Panc1 (cell line): ENCODE measurements at regions not wholly inside any gene's neighbourhood (a gene's known extent, or its start where the extent isn't known, plus 50 kb on each side); places are given as distances from the start of the nearest gene placed in this dataset.

Source experiments
- ATAC-seq: fragments of 200-7000 bp; cut with Tn5 transposase; 2 replicates; pipeline ENCODE4 v1.9.1; 2020; ENCODE audit warnings: mild to moderate bottlenecking, moderate library complexity
- BruUV-seq: library from RNA; stranded (reverse); fragments of 400-500 nt; replicated peaks from 2 replicates; lab custom pipeline; 2021; lab: Mats Ljungman, UMichigan
- CTCF ChIA-PET: fragments of 300-600 bp; sonication (Branson Sonifier 250); formaldehyde crosslinking; loops from one replicate; lab custom pipeline; 2022; ENCODE audit warnings: antibody characterized with exemption; lab: Charles Lee
- POLR2A ChIA-PET: fragments of 300-600 bp; sonication (Branson Sonifier 250); formaldehyde crosslinking; loops from one replicate; lab custom pipeline; 2022; ENCODE audit warnings: antibody characterized with exemption; lab: Charles Lee
- DNase-seq: peaks from one replicate; pipeline ENCODE4 v3.0.0-alpha.2; 2010; ENCODE audit warnings: low read depth, low spot score
- H3K27ac ChIP-seq: 2 replicates; pipeline ENCODE4 v1.5.1; 2011; ENCODE audit warnings: mild to moderate bottlenecking, low read length, inconsistent platforms
- H3K27me3 ChIP-seq: fragments of 200-500 bp; sonication (Bioruptor generic); 2 replicates; pipeline ENCODE4 v1.6.0; 2014; ENCODE audit warnings: low read length, inconsistent platforms; ENCODE audit not compliant: control insufficient read depth, insufficient read depth
- H3K36me3 ChIP-seq: fragments of 200-500 bp; sonication (Bioruptor generic); 2 replicates; pipeline ENCODE4 v1.5.1; 2014; ENCODE audit warnings: inconsistent platforms, mild to moderate bottlenecking, low read length, moderate library complexity; ENCODE audit not compliant: control insufficient read depth, insufficient read depth
- H3K4me1 ChIP-seq: 2 replicates; pipeline ENCODE4 v1.5.1; 2011; ENCODE audit warnings: inconsistent platforms, mild to moderate bottlenecking, low read length, moderate library complexity; ENCODE audit not compliant: control insufficient read depth, insufficient read depth
- H3K4me3 ChIP-seq, 2 experiments: 2 replicates each; pipeline ENCODE4 v1.5.1; 2011 to 2012; ENCODE audit warnings: low read depth in 2 of 2, low read length in 2 of 2, mild to moderate bottlenecking in 2 of 2, inconsistent platforms in 1 of 2, moderate library complexity in 1 of 2
- H3K9me3 ChIP-seq: fragments of 200-500 bp; sonication (Bioruptor generic); 2 replicates; pipeline ENCODE4 v1.5.1; 2014; ENCODE audit warnings: low read depth, mild to moderate bottlenecking, inconsistent platforms, low read length, moderate library complexity; ENCODE audit not compliant: control insufficient read depth, insufficient read depth
- CTCF ChIP-seq: fragments of 450-650 bp; IDR thresholded peaks from 2 replicates; pipeline ENCODE4 v1.5.1; 2017; ENCODE audit warnings: mild to moderate bottlenecking
- POLR2AphosphoS5 ChIP-seq: IDR thresholded peaks from 2 replicates; pipeline ENCODE4 v1.6.1; 2012; ENCODE audit warnings: mild to moderate bottlenecking, low read depth, low read length, moderate library complexity
- REST ChIP-seq, 2 experiments: IDR thresholded peaks; 2 replicates each; pipeline ENCODE4 v1.6.1; 2011 to 2012; ENCODE audit warnings: low read depth in 2 of 2, control low read depth in 1 of 2, low read length in 1 of 2, mild to moderate bottlenecking in 1 of 2, moderate library complexity in 1 of 2; ENCODE audit not compliant: insufficient read depth in 1 of 2
- SIN3A ChIP-seq: IDR thresholded peaks from 2 replicates; pipeline ENCODE4 v1.6.1; 2012; ENCODE audit warnings: low read depth, mild to moderate bottlenecking, low read length, moderate library complexity, borderline replicate concordance; ENCODE audit not compliant: insufficient read depth
- TCF7L2 ChIP-seq: IDR thresholded peaks from 2 replicates; pipeline ENCODE4 v1.6.1; 2011; ENCODE audit warnings: mild to moderate bottlenecking, low read depth, low read length, inconsistent platforms
- in situ Hi-C: cut with HindIII; loops from 2 replicates; pipeline ENCODE4 v1.10.0; 2016; ENCODE audit warnings: low sequenced_read_pairs, low pct_unique_long_range_greater_than_20kb
- intact Hi-C: fragments of 100-400 bp; cut with micrococcal nuclease; formaldehyde crosslinking; loops from one replicate; pipeline ENCODE4 v1.10.0; 2022; ENCODE audit not compliant: unreplicated experiment

GRCh38 chr15:96472681-96473080, 142.2 kb downstream of the NR2F2 start:
- in situ Hi-C loops, result no loop called here
- ChIA-PET POLR2A (no interaction called here), CTCF (interaction anchor here (0.7 kb wide), 1 partner anchor 1177 kb away, joined by 6 read pairs; no protein-coding TSS in a partner anchor)
- no TSS peak for BruUV-seq
- no peaks in the 10 kb centered on the region for H3K36me3 ChIP-seq
- no peak for DNase-seq
- no peak for ATAC-seq
- no peak overlapping the region for H3K4me3 ChIP-seq
- H3K27ac ChIP-seq, result no peak overlapping the region
- no peaks in the 10 kb centered on the region for H3K4me1 ChIP-seq
- H3K9me3 ChIP-seq, result no peaks in the 10 kb centered on the region
- no peak for TF ChIP-seq TCF7L2
- no peak for TF ChIP-seq REST (IDR thresholded peaks at IDR 0.05; ENCODE audit: insufficient read depth in 1 of 2, low read depth in 2 of 2, low read length in 1 of 2)
- no peak for TF ChIP-seq CTCF
- no peak for TF ChIP-seq SIN3A
- no peak for TF ChIP-seq POLR2AphosphoS5
- peaks cover 7% of the 10 kb centered on the region for H3K27me3 ChIP-seq
- intact Hi-C loops, result no loop called here

- ChIA-PET POLR2A (no interaction called here), CTCF (interaction anchor here (0.7 kb wide), 1 partner anchor 605 kb away, joined by 3 read pairs; no protein-coding TSS in a partner anchor)
- no peak for ATAC-seq
- H3K27ac ChIP-seq, result no peak overlapping the region
- no TSS peak for BruUV-seq
- DNase-seq, result no peak
- no peak overlapping the region for H3K4me3 ChIP-seq
- no peaks in the 10 kb centered on the region for H3K9me3 ChIP-seq
- H3K4me1 ChIP-seq, result no peaks in the 10 kb centered on the region
- intact Hi-C loops, result no loop called here
- in situ Hi-C loops, result no loop called here
- peaks cover 4% of the 10 kb centered on the region; the same call in 1 of the 2 replicates for H3K27me3 ChIP-seq
- no peaks in the 10 kb centered on the region for H3K36me3 ChIP-seq
- no peak for TF ChIP-seq REST (IDR thresholded peaks at IDR 0.05; ENCODE audit: insufficient read depth in 1 of 2, low read depth in 2 of 2, low read length in 1 of 2)
- TF ChIP-seq TCF7L2, result no peak
- no peak for TF ChIP-seq POLR2AphosphoS5
- TF ChIP-seq CTCF, result no peak
- no peak for TF ChIP-seq SIN3A
Observed at GRCh38 chr15:96473556-96473955, 143.1 kb downstream of the NR2F2 start.
